ENCODE measurements at regions not wholly inside any gene's neighbourhood (a gene's known extent, or its start where the extent isn't known, plus 50 kb on each side); places are given as distances from the start of the nearest gene placed in this dataset.
"Not testable (repeated sequence)": the region's sequence is repeated elsewhere in the genome, so short reads cannot be mapped to it uniquely, and the experiment has no call there.

DNA sequence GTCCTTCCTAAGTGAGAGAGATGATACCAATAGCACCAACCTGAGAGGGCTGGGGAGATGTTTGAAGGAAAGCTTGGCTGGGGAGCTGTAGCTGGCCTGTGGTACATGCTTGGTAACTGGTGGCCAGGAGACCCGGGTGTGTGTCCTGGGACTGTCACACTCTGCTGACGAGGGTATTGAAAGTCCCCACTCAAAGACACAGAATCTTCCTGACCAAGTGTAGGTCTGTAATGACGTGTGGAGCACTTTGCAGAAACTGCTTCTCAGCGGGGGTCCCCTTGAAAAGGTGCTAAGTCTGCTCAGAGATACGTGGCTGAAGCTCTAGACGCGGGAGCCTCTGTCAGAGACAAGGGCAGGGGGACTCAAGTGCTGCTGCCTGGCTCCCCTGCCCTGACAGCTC, 230.4 kb upstream of the PLGLB2 start:
- DNase-seq = not testable (repeated sequence)

DNA sequence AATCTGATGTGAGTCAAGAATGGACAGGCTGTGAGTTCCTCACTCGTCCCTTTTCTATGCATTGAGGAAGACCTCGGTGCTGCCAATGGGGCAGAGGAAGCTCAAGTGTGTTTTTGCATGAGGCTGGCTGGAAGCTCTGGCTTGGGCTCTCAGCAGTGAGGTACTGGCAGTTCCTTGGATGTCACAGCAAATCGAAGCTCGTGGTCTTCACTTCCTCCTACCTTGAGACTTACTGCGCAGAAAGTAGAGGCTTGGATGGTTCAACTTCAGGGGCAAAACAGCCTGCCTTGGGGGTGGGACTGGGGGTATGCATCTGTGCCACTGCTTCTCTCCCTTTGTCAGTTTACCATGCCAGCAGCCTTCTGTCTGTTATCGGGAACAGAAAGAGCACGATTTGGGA, 229.8 kb upstream of the PLGLB2 start:
- not testable (repeated sequence) for DNase-seq

DNA sequence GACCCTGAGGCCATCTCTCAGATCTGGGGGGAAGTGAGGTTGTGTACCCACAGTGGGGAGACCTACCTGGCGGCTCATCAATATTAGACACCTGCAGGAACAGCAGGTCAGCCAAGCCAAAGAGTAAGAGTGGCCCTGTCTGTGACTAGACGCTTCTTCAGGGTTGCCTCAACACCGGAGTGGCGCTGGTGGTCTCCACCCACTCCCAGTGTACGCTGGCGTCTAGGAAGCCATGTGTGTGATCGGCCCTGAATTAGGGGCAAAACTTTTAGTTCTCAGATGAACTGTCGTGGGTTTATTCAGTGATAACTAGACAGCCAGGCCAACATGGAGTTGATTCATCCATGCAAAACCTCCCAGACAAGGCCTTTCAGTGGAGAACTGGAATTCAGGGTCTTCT, 229.3 kb upstream of the PLGLB2 start:
- DNase-seq = not testable (repeated sequence)

DNA sequence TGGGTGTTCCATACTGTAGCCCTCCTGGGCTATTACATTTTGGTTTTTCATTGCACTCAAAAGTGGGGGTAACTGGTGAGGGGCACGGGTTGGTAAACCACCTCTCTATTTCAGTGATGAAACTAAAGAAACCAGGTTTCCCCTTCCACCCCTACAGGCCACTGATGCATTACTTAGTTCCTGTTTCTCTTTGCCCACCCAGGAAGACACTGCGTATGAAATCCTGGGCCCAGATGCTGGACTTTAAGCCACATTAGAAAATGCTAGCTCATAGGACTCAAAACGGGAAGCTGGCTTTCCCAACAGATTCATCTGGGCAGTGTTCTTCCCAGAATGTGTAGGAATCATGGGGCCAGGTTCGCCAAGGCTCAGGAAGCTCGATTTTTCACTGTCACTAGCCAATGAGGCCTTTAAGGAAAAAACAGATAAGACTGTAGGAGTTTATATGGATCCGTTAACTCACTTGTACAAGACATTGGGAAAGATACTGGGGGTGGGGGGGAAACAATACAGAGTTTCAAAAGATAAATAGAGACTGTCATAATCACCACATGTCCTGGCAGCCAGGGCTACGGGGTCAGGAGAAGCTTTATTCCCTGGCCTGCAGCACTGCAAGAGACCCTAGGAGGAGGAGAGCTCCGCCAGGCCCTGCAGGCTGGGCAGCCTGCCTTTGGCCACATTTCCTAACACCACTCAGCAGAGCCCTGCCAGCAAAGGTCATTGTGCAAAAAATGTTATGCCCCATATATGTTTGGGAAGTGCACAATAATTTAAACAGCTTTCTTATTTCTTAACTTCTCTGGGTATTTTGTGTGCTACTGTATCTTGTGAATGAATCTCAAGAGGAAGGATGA, 228.5 kb upstream of the PLGLB2 start:
- not testable (repeated sequence) for DNase-seq

DNA sequence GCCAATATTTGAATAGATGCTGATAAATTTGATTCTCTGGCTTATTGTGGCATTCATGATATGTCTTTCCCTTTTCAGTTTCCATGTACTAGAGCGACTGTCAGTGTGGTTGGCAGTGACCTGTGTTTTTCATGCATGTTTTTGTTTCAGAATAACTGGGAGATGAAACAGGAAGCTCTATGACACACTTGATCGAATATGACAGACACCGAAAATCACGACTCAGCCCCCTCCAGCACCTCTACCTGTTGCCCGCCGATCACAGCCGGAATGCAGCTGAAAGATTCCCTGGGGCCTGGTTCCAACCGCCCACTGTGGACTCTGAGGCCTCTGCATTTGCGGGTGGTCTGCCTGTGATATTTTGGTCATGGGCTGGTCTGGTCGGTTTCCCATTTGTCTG, 226.8 kb upstream of the PLGLB2 start:
- DNase-seq = not testable (repeated sequence)

DNA sequence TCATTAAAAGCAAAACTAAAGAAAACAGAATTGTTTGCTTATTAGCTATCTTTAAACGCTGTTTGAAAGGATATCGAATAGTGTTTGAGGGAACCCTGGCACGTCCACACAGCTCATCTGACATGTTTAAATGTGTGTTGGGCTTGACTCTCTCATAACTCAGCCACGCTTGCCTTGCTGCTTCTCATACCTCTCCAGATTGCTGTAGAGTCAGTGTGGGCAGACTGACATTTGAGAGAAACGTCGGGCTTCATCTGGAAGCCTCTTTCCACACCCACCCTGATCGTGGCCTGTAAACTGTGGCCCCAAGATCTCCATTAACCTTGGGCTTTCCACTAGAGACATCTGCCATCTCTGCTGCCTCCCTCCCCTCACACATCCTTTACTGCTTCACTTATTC, 226.4 kb upstream of the PLGLB2 start:
- DNase-seq = not testable (repeated sequence)

DNA sequence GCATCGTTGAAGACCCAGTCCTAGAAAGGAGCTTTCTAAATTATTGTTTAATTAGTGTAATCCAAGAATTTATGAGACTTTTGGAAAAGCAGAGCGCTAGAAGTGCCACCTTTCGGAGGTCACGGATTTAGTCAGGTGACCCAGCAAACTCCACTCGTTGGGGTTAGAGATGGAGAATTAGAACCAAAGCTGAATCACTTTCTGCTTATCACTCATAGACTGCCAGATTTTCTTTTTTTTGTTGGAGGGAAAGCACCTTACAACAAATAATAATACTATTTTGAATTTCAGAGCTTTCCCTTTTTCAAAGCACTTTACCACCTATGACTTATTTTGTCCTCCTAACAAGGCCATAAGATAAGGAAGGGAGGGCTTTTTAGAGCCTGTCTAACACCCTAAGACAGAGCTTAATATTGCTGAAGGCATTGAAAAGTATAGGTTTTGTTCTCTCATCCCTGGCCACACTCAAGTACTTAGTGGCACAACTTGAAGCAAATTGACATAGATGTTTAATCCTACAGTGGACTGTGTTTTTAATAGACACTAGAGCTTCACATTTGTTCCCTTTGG, 223.2 kb upstream of the PLGLB2 start:
- not testable (repeated sequence) for DNase-seq

DNA sequence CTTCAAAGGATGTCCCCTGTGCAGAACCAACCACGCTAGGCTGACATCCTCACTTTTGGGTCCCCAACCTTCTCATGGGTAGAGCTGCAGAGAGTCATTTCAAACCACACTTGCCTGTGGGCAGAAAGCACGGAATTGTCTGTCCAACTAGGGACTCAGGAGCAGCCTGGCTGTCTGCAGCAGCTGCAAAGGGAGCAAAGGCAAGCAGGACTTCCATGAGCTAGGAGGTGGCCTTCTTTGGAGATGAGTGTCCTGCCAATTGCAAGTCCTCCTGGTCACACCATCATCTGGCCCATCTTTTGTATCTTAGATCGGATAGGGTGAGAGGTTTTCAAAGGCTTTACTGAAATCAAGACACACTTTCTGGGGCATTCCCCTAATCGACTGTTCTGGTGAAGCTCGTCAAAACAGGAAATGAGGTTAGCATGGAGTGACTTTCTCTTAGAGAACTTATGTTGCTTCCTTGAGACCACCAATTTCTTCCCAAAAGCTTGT, 222.3 kb upstream of the PLGLB2 start:
- DNase-seq = not testable (repeated sequence)

DNA sequence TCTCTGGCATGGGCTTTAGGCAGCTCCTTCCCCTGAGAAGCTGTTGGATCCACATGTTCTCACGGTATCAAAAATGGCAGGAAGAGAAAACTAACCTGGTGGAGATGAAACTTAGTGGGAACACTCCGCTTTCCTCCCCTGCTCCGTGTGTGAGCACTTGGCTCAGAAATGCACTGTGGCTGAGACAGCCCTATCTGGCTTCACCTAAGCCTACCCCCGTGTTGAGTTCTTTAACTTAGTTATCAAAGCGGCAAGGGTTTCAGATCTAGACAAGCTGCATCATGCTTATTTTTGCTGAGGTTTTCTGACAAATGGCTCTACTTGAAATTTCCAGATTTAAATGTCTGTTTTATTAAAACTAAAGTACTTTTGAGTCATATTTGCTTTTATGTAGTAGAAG, 221.6 kb upstream of the PLGLB2 start:
- not testable (repeated sequence) for DNase-seq

DNA sequence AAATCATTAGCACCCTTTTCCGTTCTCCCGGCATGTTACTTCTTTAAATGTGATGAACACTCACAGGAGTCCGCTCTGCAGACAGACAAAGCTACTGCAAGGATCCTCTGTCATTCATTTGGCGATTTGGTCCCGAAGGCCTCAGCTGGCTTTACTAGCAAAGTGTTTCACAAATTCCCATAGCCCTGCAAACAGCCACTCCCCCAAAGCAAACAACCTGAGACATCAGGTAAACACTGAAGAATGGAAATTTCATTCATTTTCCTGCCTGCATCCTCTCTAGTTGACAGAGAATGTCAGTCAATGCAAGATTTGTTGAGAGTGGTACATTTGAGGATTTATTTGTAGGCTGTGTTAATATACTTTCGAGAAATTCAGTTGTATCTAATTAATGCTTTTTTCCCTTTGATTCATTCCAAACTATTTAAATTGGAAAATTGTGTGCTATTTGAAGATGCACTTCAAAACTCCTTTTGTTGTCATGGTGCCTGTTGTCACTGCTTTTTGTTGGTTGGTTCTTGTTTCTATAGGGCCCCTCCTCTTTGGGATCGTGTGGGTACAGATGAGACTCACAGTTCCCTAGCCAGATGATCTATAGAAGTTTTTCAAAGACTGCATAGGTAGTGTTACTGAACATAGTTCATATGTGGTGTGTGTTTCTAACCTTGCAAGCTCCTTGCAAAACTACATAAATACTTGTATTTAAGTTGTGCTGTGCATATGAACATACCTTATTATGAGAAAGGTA, 215.7 kb upstream of the PLGLB2 start:
- DNase-seq = not testable (repeated sequence)

DNA sequence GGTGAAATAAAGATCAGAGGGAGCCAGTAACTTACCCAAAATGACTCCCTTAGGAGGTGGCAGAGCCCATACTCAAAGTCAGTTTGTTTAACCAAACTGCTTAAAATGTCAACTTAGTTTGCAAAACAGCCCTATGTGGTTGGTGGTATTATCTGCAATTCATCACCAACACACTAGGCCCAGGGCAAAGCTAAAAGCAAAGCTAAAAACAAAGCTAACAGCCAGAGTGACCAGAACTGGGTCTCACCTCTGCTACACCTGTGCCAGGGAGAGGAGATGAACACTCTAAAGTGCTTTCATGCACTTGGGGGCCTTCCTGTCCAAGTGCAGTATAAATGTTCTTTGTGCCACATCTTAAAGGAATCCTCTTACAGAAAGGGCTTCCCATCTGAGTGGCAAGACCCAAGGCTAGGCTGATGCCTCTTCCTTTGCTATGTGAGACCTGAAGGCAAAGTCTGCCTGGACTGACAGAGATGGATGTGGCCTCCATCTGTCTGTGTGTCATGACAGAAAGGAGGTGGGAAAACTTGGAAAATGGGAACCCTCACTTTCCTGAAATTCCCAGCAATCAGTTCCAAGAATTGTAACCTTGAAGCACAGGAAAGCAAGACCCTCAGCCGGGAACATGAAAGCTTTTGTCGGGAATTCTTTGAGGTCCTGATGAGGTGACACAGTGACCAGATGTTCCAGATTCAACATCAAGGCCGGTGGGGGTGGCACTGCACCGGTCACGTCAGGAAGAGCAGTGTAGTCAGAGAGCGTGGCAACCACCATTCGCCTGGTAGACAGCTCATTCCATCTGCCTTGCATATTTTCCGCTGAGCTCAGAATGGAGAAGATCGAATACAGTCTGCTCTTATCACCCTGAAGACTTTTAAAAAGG, 214.3 kb upstream of the PLGLB2 start:
- DNase-seq = not testable (repeated sequence)

DNA sequence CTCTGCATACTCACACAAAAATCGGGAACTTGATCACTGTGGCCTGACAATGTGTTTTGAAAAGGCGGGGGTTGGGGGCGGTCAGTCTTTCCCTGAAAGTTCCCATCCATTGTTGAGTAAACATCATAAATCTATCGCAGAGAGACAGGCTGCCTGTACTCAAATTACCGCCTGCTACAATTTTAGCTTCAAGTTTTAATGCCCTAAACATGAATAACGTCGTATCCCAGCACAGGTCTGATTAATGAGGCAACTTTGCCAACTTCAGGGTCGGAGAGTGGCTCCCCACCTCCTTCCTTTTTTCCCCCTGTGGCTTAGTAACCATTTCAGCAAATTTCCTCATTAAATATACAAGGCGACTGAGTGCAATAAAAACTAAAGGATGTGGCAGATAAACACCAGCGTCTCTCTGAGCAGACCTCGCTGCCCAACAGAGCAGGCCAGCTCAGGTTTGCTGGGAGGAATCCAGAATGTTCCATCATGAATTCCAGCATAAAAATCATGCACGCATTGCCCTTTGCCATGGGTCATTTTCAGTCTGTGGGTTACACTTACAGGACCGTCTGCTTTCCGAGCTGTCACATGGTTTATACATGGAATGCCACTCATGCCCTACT, 213.5 kb upstream of the PLGLB2 start:
- DNase-seq = not testable (repeated sequence)

DNA sequence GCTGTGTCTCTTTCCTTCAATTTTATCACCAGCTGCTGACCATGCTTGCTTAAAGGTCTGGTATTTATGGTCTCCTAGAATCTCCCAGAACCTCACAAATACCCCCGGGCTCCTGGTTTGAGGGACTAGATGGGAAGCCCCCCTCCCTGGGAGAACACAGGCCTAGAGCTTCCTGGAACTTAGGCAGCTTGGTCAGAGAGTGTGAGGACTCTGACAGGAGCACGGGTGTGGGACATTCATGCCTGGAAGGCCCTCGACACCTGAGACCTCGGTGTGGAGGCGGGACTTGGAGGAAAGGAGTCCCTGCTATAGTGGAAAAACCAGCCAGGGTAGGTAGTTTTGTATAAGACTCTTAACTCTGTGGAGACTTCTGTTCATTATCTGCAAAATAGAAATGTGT, 211.5 kb upstream of the PLGLB2 start:
- not testable (repeated sequence) for DNase-seq

DNA sequence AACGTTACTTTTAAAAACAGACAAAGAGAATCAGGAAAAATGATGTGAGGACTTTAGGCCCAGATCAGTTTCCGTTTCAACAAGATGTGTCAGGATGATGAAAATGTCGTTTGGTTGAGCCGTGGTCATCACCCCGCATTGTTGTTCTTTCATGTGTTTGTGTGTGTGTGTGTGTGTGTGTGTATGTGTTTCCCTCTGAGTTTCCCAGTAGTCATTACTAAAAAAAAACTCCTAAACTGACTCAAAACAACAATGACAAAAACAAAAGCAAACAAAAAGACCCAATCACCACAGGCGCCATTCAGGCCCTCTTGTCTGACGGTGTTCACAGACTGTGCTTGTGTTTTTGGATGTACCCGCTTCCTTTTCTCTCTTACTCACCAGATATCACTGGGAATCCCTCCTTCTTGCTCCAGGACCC, 210.6 kb upstream of the PLGLB2 start:
- DNase-seq = not testable (repeated sequence)

DNA sequence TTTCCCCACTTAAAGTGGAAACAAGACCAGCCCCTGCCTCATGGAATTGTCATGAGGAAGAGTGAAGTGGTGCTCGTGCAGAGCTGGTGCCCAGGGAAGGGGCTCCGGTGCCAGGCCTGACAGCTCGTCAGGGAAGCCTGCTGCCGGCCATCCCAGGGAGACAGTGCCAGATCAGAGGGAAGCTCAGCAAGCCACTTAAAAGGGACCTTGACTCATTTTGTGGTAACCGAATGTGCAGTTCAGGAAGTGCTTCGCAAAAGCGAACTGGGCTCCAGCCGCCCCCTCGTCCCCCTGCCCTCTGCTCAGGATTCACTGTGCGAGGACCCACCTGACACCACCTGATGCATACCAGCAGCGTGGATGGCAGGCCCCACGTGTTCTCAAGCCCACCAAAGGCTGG, 209.6 kb upstream of the PLGLB2 start:
- DNase-seq = not testable (repeated sequence)

DNA sequence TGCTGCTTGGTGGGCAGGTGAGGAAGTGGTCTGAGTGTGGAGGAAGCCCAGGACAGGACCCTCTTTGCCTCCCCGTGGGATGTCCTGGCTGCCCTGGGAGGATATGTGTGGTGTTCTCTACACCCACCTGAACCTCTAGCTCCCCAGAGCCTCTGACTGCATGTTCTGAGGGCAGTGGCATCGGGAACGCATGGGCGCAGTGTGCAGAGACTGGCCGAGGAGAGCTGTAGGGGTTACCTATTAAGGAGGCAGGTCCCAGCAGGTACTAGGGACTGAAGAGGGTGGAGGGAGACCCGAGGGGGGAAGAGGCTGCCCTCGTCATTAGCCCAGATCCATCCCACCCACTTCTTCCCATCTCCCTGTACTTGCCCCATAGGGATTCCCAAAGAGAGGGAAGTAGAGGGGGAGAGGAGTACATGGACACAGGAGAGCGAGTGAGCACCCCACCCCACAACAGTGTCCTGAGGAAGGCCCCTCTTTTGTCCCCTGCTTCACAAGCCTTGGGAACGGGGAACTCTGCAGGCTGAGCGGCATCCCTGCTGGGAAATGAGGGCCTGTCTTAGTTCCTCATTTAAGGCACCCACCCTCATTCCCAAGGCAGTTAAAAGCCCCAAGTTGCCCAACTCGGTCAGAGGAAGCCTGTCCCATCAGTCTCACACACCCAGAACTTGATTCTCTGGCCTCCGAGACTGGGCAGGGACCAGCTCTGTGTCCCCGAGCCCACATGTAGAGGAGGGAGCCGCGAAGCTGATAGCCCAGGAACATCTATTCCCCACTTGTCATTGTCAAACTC, 208.5 kb upstream of the PLGLB2 start:
- not testable (repeated sequence) for DNase-seq

DNA sequence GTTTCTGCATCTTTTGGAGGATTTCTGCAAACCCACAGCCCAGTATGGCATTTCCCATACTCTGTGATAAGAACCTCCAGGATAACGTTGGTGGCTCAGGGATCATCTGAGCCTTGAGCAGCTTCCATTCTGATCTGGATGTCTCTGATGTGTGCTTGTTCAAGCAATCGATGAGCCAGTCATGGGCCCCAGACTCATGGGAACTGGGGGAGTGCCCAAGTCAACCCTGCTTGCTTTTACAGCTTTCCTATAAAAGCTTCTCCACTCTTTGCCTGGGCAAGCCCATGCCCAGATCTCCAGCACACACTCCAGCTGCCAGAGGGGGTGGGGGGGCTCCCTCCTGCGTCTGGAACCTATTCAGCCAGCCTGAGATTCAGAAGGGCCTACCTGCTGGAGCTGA, 207.6 kb upstream of the PLGLB2 start:
- DNase-seq = not testable (repeated sequence)

DNA sequence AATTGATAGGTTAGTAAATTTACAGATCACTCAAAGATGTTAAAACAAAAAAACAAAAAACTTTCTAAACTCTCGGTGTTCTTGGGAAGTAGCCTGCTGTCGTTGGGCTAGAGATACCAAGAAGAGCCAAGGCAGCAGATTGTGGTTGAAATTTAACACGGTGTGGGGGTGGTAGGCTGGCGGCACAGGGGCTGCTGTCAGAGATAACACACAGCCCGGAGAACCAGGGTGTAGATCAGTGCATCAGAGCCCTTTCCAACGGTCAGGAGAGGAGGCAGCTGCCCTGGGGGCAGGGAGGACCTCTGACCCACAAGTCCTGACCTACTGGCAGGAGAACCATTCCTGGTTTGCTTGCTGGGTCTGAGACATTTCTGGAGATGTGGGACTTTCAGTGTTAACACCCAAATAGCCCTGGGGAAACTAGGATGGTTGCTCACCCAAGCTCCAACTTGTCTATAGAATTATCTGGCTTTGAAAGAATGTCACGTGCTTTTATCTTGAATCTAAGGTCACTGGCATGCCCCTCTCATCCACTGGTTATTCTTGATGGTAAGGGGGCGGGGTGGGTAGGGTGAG, 205.2 kb upstream of the PLGLB2 start:
- DNase-seq = not testable (repeated sequence)

DNA sequence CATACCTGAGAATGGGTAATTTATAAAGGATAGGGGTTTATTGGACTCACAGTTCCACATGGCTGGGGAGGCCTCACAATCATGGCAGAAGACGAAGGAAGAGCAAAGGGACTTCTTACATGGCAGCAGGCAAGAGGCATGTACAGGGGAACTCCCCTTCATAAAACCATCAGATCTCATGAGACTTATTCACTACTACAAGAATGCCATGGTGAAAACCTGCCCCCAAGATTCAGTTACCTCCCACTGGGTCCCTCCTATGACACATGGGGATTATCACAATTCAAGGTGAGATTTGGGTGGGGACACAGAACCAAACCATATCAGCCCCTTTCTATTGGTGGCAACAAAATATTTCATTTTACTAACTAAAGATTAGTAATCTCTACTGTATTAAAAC, 204.1 kb upstream of the PLGLB2 start:
- DNase-seq = not testable (repeated sequence)

DNA sequence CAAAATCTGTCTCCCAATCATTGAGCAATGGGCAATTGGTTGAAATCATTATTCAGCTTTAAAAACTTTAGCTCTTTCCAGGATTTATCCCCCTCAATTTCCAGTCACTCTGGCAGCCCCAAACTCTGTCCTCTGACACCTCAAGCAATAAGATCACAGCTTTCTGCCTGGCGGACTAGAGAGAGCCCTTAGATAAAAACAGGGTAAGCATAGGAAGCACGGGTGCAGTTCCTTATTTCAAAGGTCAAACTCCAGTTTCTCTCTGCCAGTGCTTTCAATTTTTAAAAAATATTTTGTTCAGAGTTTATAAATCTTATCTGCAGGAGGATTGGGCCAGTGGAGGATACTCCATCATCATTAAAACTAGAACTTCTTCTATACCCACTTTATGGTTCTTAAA, 200.8 kb upstream of the PLGLB2 start:
- not testable (repeated sequence) for DNase-seq

Measured in fibroblast of skin of scalp (primary cell).